CD4-positive, alpha-beta T cell (primary cell): ENCODE measurements at regions not wholly inside any gene's neighbourhood (a gene's known extent, or its start where the extent isn't known, plus 50 kb on each side); places are given as distances from the start of the nearest gene placed in this dataset.

Experiments
- ATAC-seq: fragments of 200-7000 bp; cut with Tn5 transposase; one replicate; pipeline ENCODE4 v1.10.0; 2022; ENCODE audit warnings: mild to moderate bottlenecking; ENCODE audit not compliant: poor library complexity
- CTCF ChIA-PET: fragments of 350-600 bp; sonication (Branson Sonifier 250); formaldehyde crosslinking; loops from one replicate; lab custom pipeline; 2021; ENCODE audit warnings: antibody characterized with exemption, inconsistent platforms; lab: Charles Lee
- POLR2A ChIA-PET: fragments of 350-600 bp; sonication (Branson Sonifier 250); formaldehyde crosslinking; loops from one replicate; lab custom pipeline; 2021; ENCODE audit warnings: antibody characterized with exemption, inconsistent platforms; lab: Charles Lee
- DNase-seq, 14 experiments: peaks; one replicate each; pipeline ENCODE4 v3.0.0-alpha.2; 2013 to 2020; ENCODE audit warnings: mixed read lengths in 2 of 14
- H3K27ac ChIP-seq, 2 donors: one replicate each; pipeline versions ENCODE4 v1.5.1 to v1.7.0; 2013; ENCODE audit warnings: low read length in 2 of 2, low read depth in 1 of 2, mild to moderate bottlenecking in 1 of 2
- H3K27me3 ChIP-seq, 2 experiments: 1 replicate in 1 of 2; 2 replicates in 1 of 2; pipeline versions ENCODE4 v1.6.1 to v1.7.0; 2013; ENCODE audit warnings: low read length in 2 of 2, control low read depth in 1 of 2, mild to moderate bottlenecking in 1 of 2, moderate library complexity in 1 of 2; ENCODE audit not compliant: insufficient read depth in 2 of 2, control insufficient read depth in 1 of 2
- H3K36me3 ChIP-seq: one replicate; pipeline ENCODE4 v1.6.1; 2013; ENCODE audit warnings: low read length, control low read depth; ENCODE audit not compliant: insufficient read depth
- H3K4me1 ChIP-seq: one replicate; pipeline ENCODE4 v1.6.1; 2013; ENCODE audit warnings: low read length, control low read depth; ENCODE audit not compliant: insufficient read depth
- H3K4me3 ChIP-seq: one replicate; pipeline ENCODE4 v1.5.1; 2013; ENCODE audit warnings: mild to moderate bottlenecking, low read length, moderate library complexity
- H3K9me3 ChIP-seq, 2 experiments: 1 replicate in 1 of 2; 2 replicates in 1 of 2; pipeline versions ENCODE4 v1.6.1 to v1.7.0; 2013; ENCODE audit warnings: low read length in 2 of 2, mild to moderate bottlenecking in 2 of 2, control low read depth in 1 of 2, moderate library complexity in 1 of 2; ENCODE audit not compliant: control insufficient read depth in 1 of 2, insufficient read depth in 1 of 2
- H3K27ac Mint-ChIP-seq: one replicate; pipeline ENCODE4 v1.8.0; 2020; ENCODE audit warnings: mixed read lengths
- H3K27me3 Mint-ChIP-seq: one replicate; pipeline ENCODE4 v1.8.0; 2021; ENCODE audit warnings: mixed read lengths
- H3K36me3 Mint-ChIP-seq: one replicate; pipeline ENCODE4 v1.8.0; 2021; ENCODE audit warnings: low read depth, mixed read lengths
- H3K4me1 Mint-ChIP-seq: one replicate; pipeline ENCODE4 v1.8.0; 2021; ENCODE audit warnings: low read depth, mixed read lengths
- H3K4me3 Mint-ChIP-seq: one replicate; pipeline ENCODE4 v1.8.0; 2020; ENCODE audit warnings: mild to moderate bottlenecking, mixed read lengths
- H3K9me3 Mint-ChIP-seq: one replicate; pipeline ENCODE4 v1.8.0; 2020; ENCODE audit warnings: mixed read lengths
- CTCF ChIP-seq: fragments of 200-600 bp; IDR thresholded peaks from one replicate; pipeline ENCODE4 v1.8.0; 2022; ENCODE audit warnings: antibody characterized with exemption, mild to moderate bottlenecking
- intact Hi-C, 2 experiments: fragments of 100-400 bp; cut with DNase I in 1 of 2; cut with micrococcal nuclease in 1 of 2; formaldehyde crosslinking; loops; one replicate each; pipeline versions ENCODE4 v1.15.1 to v1.9.0; 2023 to 2025; cut with DNase I, micrococcal nuclease

DNA sequence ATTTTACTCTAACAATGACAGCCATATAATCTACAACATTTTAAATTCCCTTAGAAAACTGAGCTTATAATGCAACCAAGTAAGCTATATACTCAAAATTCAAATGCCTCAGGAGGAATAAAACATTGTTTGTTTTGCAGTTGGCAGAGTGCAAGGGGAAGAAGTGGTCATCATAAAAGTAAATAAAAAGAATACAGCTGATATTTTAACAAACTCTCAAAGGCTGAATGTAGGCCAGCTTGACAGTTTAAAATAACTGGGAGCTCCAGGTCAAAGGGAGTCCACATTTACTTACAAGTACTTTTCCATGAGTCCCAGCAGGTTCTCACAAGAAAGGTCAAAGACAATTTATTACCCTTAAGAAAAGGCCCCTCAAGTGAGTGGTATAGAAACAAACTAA is 589.8 kb downstream of the BCKDHB start:
- ATAC-seq = no peak
- CTCF ChIA-PET = no interaction called here
- H3K4me3 Mint-ChIP-seq = no peak overlapping the region
- Histone ChIP-seq H3K36me3 (no peaks in the 10 kb centered on the region), H3K4me1 (no peaks in the 10 kb centered on the region), H3K9me3 (no peaks in the 10 kb centered on the region), H3K4me3 (no peak overlapping the region), H3K27ac (no peak overlapping the region), H3K27me3 (no peaks in the 10 kb centered on the region)
- no peaks in the 10 kb centered on the region for H3K4me1 Mint-ChIP-seq
- H3K27me3 Mint-ChIP-seq = no peaks in the 10 kb centered on the region
- no peak for TF ChIP-seq CTCF
- POLR2A ChIA-PET = no interaction called here
- H3K36me3 Mint-ChIP-seq = no peaks in the 10 kb centered on the region
- DNase-seq = no peak
- peaks cover 7% of the 10 kb centered on the region for H3K9me3 Mint-ChIP-seq
- no peak overlapping the region for H3K27ac Mint-ChIP-seq
- intact Hi-C loops = no loop called here

DNA sequence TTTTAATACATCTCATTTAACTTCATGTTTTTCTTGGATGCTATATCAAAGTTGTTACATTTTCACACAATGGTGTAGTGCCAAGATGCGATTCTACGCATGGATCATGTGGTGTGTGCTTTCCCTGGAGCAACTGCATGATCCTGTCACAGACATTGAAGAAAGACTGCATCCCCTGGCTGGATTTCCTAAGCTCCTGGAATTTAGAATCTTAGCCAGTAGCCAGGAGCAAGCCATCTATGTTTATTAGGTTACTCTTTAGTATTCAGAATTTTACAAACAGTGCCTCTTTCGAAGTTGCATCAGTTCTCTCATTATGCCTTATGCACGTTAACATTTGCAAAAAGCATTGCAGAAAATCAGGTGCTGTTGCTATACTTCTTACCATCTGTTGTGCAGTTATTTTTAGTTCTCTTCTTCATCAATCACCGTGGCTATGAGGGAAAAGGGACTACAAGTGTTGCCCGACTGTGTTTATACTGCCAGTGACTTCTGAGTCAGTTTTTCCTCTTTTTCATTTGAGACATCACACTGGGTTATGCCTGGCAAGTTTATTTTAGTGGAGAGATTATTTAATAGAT is 584.2 kb downstream of the BCKDHB start:
- ATAC-seq = no peak
- H3K27me3 Mint-ChIP-seq = no peaks in the 10 kb centered on the region
- no peak overlapping the region for H3K4me3 ChIP-seq
- H3K36me3 ChIP-seq = no peaks in the 10 kb centered on the region
- H3K27ac Mint-ChIP-seq = no peak overlapping the region
- peaks cover 12% of the 10 kb centered on the region for H3K9me3 Mint-ChIP-seq
- intact Hi-C loops = no loop called here
- no peak overlapping the region for H3K4me3 Mint-ChIP-seq
- H3K4me1 ChIP-seq = no peaks in the 10 kb centered on the region
- no peaks in the 10 kb centered on the region for H3K9me3 ChIP-seq
- no peak overlapping the region for H3K27ac ChIP-seq
- no peaks in the 10 kb centered on the region for H3K4me1 Mint-ChIP-seq
- H3K27me3 ChIP-seq = no peaks in the 10 kb centered on the region
- DNase-seq = no peak
- no peaks in the 10 kb centered on the region for H3K36me3 Mint-ChIP-seq
- TF ChIP-seq CTCF = no peak
- CTCF ChIA-PET = no interaction called here
- POLR2A ChIA-PET = no interaction called here

- H3K4me3 ChIP-seq = no peak overlapping the region
- H3K4me3 Mint-ChIP-seq = no peak overlapping the region
- no peak overlapping the region for H3K27ac Mint-ChIP-seq
- H3K27me3 Mint-ChIP-seq = no peaks in the 10 kb centered on the region
- H3K9me3 ChIP-seq = no peaks in the 10 kb centered on the region
- TF ChIP-seq CTCF = no peak
- H3K27ac ChIP-seq = no peak overlapping the region
- no peaks in the 10 kb centered on the region for H3K4me1 Mint-ChIP-seq
- intact Hi-C loops = no loop called here
- H3K36me3 ChIP-seq = no peaks in the 10 kb centered on the region
- DNase-seq (no peak), ATAC-seq (no peak)
- peaks cover 13% of the 10 kb centered on the region for H3K9me3 Mint-ChIP-seq
- H3K36me3 Mint-ChIP-seq = no peaks in the 10 kb centered on the region
- ChIA-PET POLR2A (no interaction called here), CTCF (no interaction called here)
- no peaks in the 10 kb centered on the region for H3K27me3 ChIP-seq
- no peaks in the 10 kb centered on the region for H3K4me1 ChIP-seq
These were observed 583.4 kb downstream of the BCKDHB start for GRCh38 chr6:80689716-80690395.
